GM23338 (cell line): ENCODE measurements at regions not wholly inside any gene's neighbourhood (a gene's known extent, or its start where the extent isn't known, plus 50 kb on each side); places are given as distances from the start of the nearest gene placed in this dataset.

Experiments
- CREB1 ChIP-seq: fragments of 250-450 bp; sonication (Bioruptor Pico); IDR thresholded peaks from 2 replicates; pipeline ENCODE4 v1.5.0; 2020; ENCODE audit warnings: low read depth, mild to moderate bottlenecking, moderate library complexity
- EZH2 ChIP-seq: fragments of 200-600 bp; sonication (generic); IDR thresholded peaks from one replicate; pipeline ENCODE4 v1.8.0; 2017; ENCODE audit warnings: antibody characterized with exemption, mild to moderate bottlenecking, low read depth; ENCODE audit not compliant: unreplicated experiment
- EZH2phosphoT487 ChIP-seq: fragments of 200-600 bp; sonication (generic); IDR thresholded peaks from one replicate; pipeline ENCODE4 v1.8.1; 2018; ENCODE audit warnings: antibody characterized with exemption; ENCODE audit not compliant: unreplicated experiment
- JUNB ChIP-seq: IDR thresholded peaks from one replicate; pipeline ENCODE4 v1.6.1; 2016; ENCODE audit warnings: antibody characterized with exemption; ENCODE audit not compliant: unreplicated experiment
- POLR2AphosphoS5 ChIP-seq: IDR thresholded peaks from 2 replicates; pipeline ENCODE4 v1.6.1; 2016; ENCODE audit warnings: antibody characterized with exemption, low read depth
- ZNF114 ChIP-seq: fragments of 250-450 bp; sonication (Bioruptor Pico); IDR thresholded peaks from 2 replicates; pipeline ENCODE4 v1.5.0; 2020; ENCODE audit warnings: mild to moderate bottlenecking, moderate library complexity
- ZNF331 ChIP-seq: fragments of 250-450 bp; sonication (Bioruptor Pico); IDR thresholded peaks from 2 replicates; pipeline ENCODE4 v1.5.0; 2020; ENCODE audit warnings: low read depth, mild to moderate bottlenecking, moderate library complexity
- TF ChIP-seq, protein P1 (sequence below): IDR thresholded peaks from 2 replicates; pipeline ENCODE4 v1.6.1; 2016; ENCODE audit warnings: antibody characterized with exemption
- TF ChIP-seq, protein P2 (sequence below), 2 experiments: fragments of 200-600 bp in 1 of 2; sonication (generic) in 1 of 2; conservative IDR thresholded peaks; 2 replicates each; pipeline versions ENCODE4 v1.5.1 to v1.6.1; 2016 to 2017; ENCODE audit warnings: antibody characterized with exemption in 2 of 2, low read depth in 2 of 2, mild to moderate bottlenecking in 2 of 2, moderate library complexity in 1 of 2
- TF ChIP-seq, protein P3 (sequence below): IDR thresholded peaks from one replicate; pipeline ENCODE4 v1.6.1; 2018; ENCODE audit warnings: antibody characterized with exemption; ENCODE audit not compliant: unreplicated experiment

DNA sequence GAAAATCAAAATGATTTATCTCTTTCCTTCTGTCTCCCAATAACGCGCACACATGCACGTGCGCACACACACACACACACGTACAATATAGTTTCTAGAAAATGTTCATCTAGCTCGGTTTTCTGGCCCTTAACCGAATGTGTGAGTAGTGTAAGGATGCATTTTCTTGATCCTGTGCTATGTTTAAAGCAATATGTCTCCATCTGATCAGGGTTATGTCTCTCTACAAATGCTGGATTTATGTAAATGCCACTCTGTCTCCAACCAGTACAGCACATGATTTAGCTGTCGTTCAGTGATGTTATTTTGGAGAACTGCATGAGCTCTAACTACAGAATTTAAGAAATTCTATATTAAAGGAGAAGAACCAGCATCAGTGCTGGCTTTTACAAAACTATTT is 198.0 kb downstream of the TJP1 start:
- TF ChIP-seq, protein P1, sequence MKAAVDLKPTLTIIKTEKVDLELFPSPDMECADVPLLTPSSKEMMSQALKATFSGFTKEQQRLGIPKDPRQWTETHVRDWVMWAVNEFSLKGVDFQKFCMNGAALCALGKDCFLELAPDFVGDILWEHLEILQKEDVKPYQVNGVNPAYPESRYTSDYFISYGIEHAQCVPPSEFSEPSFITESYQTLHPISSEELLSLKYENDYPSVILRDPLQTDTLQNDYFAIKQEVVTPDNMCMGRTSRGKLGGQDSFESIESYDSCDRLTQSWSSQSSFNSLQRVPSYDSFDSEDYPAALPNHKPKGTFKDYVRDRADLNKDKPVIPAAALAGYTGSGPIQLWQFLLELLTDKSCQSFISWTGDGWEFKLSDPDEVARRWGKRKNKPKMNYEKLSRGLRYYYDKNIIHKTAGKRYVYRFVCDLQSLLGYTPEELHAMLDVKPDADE, result no peak
- TF ChIP-seq POLR2AphosphoS5 (no peak), EZH2phosphoT487 (no peak), EZH2 (no peak), JUNB (no peak), CREB1 (no peak), ZNF114 (CRISPR knock-in tag) (no peak), ZNF331 (CRISPR knock-in tag) (no peak)
- TF ChIP-seq, protein P2, sequence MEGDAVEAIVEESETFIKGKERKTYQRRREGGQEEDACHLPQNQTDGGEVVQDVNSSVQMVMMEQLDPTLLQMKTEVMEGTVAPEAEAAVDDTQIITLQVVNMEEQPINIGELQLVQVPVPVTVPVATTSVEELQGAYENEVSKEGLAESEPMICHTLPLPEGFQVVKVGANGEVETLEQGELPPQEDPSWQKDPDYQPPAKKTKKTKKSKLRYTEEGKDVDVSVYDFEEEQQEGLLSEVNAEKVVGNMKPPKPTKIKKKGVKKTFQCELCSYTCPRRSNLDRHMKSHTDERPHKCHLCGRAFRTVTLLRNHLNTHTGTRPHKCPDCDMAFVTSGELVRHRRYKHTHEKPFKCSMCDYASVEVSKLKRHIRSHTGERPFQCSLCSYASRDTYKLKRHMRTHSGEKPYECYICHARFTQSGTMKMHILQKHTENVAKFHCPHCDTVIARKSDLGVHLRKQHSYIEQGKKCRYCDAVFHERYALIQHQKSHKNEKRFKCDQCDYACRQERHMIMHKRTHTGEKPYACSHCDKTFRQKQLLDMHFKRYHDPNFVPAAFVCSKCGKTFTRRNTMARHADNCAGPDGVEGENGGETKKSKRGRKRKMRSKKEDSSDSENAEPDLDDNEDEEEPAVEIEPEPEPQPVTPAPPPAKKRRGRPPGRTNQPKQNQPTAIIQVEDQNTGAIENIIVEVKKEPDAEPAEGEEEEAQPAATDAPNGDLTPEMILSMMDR (conservative IDR thresholded peaks at IDR 0.05; ENCODE audit: low read depth in 2 of 2), result no peak
- TF ChIP-seq, protein P3, sequence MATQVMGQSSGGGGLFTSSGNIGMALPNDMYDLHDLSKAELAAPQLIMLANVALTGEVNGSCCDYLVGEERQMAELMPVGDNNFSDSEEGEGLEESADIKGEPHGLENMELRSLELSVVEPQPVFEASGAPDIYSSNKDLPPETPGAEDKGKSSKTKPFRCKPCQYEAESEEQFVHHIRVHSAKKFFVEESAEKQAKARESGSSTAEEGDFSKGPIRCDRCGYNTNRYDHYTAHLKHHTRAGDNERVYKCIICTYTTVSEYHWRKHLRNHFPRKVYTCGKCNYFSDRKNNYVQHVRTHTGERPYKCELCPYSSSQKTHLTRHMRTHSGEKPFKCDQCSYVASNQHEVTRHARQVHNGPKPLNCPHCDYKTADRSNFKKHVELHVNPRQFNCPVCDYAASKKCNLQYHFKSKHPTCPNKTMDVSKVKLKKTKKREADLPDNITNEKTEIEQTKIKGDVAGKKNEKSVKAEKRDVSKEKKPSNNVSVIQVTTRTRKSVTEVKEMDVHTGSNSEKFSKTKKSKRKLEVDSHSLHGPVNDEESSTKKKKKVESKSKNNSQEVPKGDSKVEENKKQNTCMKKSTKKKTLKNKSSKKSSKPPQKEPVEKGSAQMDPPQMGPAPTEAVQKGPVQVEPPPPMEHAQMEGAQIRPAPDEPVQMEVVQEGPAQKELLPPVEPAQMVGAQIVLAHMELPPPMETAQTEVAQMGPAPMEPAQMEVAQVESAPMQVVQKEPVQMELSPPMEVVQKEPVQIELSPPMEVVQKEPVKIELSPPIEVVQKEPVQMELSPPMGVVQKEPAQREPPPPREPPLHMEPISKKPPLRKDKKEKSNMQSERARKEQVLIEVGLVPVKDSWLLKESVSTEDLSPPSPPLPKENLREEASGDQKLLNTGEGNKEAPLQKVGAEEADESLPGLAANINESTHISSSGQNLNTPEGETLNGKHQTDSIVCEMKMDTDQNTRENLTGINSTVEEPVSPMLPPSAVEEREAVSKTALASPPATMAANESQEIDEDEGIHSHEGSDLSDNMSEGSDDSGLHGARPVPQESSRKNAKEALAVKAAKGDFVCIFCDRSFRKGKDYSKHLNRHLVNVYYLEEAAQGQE, result no peak
